NOMO-1 (cell line): ENCODE measurements at regions not wholly inside any gene's neighbourhood (a gene's known extent, or its start where the extent isn't known, plus 50 kb on each side); places are given as distances from the start of the nearest gene placed in this dataset.

ENCODE experiments used
- DNase-seq, 2 experiments: peaks; one replicate each; lab custom pipeline; 2025; ENCODE audit not compliant: unreplicated experiment in 2 of 2; lab: John Stamatoyannopoulos, UW

GRCh38 chr4:110878413-110878812 is 255.5 kb upstream of the PITX2 start:
- no peak for DNase-seq

DNA sequence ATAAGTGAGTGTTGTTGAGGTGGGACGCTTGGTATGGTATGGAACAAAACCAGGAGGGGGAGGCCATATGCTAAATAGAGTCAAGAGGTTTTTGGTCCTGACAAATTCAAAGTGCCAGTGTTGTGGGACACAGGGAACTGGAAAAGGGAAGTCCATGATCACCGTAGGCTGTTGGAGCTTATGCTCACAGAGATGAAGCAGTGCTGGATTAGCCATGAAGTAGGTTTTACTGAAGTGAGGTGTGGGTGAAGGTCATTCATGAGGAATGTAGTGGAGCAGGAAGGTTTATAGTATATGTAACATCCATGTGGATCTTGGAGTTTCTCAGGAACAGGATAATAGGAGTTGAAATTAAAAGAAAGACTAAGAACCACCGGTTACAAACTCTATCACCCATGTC is 256.1 kb upstream of the PITX2 start:
- DNase-seq: no peak

DNA sequence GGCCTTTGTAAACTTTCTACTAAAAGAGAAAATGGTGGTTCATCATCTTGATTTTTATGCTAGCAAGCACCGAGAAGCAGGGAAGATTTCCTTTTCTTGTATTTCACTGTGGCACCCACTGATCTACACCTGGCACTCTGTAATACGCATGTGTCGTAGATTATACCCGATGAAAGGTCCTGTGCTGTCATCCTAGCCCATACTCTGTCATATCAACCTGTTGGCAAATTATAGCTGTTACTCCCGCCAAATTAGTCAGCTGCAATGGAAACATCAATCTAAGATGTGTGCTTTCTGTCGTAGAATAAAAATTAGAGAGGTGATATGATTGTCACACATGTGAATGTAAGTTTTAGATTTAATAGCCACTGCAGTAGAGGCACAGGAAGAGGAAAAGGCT is 263.4 kb upstream of the PITX2 start:
- no peak for DNase-seq

GRCh38 chr4:110886856-110887255 is 264.0 kb upstream of the PITX2 start:
- DNase-seq: no peak

- no peak for DNase-seq
These were observed 274.9 kb upstream of the PITX2 start for GRCh38 chr4:110897784-110898183.

- no peak for DNase-seq
These were observed 275.4 kb upstream of the PITX2 start for GRCh38 chr4:110898290-110898689.

DNA sequence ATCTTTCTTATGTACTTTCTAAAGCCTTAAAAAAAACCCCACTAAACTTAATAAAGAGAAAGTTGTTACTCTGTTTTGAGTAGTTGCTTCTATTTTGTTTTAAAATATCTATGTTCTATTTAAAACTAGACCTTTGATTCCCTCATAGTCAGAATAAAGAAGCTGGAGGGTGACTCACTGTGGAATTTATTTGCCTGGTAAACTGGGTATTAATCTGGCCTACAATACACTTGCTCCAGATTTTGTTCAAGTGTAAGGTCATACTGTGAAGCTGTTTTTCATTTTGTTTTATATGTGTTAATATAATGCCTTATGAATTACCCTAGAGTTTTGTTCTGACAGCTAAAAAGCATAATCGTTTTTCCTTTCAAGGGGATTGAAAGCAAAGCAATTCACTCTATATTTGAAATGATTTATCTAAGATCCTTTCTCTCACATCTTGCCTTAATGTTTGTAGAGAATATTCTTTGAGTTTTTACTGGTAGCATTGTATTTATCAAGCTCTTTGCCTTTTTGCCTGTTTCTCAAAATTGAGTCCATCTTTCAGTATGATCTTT is 277.4 kb upstream of the PITX2 start:
- no peak for DNase-seq

- DNase-seq: no peak
These were observed 279.6 kb upstream of the PITX2 start for GRCh38 chr4:110902500-110902899.

- DNase-seq: no peak
These were observed 281.7 kb upstream of the PITX2 start for GRCh38 chr4:110904435-110905065.

GRCh38 chr4:110905367-110905766 is 282.5 kb upstream of the PITX2 start:
- DNase-seq: no peak

GRCh38 chr4:110907801-110908313 is 285.0 kb upstream of the PITX2 start:
- no peak for DNase-seq

DNA sequence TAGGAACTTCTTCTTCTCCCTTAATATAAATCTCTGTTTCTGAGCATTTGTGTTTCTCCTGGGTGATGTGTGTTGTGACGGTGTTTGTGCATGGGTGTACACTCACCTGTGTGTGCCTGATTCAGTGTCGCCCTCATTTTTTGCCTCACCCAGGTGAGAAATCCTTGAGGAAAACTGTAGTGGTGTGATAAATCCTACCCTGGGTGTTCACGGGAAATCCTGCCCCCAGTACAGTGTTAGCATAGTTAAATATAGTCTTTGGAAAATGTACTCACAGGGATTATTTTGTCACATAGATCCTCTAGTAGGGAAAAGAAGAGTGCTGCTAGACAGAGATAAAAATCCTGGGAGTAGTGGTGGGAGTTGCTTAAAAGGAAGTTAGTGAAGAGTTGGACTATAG is 291.9 kb upstream of the PITX2 start:
- no peak for DNase-seq

DNA sequence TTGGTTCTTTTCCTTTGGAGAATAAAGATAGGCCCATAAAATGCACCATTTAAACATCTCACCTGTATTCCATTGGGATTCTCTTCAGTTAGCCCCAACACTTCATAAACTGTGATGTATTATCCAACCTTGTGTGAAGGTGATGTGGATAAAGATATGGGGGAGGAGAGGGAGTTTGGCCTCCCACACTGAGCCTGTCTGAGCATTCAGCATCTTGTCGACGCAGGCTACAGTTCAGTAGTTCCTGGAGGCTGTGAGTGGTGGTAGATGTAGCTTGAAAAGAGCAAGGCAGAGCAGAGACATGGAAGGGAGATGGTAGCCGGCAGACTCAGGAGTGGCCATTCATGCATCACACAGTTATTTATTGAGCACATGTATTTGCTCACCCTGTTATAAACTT is 292.4 kb upstream of the PITX2 start:
- no peak for DNase-seq

DNA sequence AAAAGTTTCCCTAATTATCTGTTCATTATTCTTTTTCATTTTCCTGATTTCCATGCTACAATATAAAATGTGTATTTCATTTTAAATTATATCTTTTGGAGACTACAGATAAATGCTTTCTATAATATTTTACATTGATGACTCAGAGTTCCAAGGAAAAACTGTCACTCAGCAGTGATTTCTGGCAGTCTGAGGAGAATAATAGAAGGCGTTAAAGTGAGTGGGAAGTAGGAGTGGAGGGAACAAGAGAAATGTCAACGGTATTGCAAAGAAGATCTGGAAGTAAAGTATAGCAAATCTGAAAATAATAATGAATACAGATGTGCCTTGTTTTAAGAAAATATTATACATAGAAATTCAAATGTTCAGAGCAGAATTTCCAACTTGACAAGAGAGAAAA is 293.6 kb upstream of the PITX2 start:
- DNase-seq: no peak

DNA sequence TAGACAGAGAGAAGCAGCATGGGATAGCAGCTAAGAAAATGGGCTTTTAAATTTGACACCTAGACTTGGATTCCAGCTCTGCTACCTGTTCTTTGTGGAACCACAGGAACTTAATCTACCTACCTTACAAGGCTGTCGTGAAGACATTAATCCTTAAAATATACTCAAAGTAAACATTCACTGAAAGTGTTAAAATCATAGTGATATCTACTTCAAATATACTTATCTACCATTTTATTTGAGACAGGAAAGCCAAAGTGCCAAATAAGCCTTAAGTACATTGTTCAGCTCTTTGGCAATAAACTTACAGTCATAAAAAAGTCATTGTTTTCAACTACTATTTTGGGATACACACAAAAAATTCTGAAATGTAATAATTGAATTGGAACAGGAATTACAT is 295.0 kb upstream of the PITX2 start:
- DNase-seq: no peak

DNA sequence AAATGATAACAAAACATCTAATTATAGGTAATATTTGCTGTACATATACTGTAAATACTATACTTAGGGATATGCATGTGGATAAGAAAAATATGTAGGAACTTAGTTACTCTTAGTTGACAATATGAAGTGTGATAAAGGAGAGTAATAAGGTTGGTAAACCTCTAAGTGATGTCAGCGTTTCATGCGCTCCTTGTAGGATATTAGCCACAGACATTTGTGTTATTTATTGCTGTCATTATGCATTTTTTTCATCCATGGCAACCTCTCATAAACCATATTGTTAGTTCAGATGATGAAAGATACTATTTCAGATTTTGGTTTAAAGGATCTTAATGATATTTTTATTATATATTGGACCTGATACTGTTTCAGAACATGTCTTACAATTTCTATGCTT is 298.1 kb upstream of the PITX2 start:
- no peak for DNase-seq

- DNase-seq: no peak
These were observed 301.9 kb upstream of the PITX2 start for GRCh38 chr4:110924761-110925160.

GRCh38 chr4:110926841-110927400 is 304.0 kb upstream of the PITX2 start:
- DNase-seq: no peak

DNA sequence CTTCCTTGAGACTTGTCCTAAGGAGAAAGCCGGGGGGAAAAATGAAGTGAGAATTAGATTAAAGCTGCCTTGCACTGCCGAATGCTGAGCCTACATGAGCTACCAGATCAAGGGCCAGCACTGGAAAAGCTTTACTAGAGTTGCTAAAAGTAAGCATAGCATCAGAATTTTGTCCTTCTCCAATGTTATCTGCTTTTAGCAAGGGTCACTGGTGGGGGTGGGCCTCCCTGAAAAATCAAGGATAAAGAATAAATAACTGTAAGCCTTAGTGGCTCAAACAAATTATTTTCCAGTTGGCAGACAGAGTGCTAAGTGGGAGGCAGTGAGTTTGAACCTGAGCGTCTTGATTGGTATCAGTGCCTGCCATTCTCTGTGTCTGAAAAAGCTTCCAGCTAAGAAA is 310.5 kb upstream of the PITX2 start:
- no peak for DNase-seq

DNA sequence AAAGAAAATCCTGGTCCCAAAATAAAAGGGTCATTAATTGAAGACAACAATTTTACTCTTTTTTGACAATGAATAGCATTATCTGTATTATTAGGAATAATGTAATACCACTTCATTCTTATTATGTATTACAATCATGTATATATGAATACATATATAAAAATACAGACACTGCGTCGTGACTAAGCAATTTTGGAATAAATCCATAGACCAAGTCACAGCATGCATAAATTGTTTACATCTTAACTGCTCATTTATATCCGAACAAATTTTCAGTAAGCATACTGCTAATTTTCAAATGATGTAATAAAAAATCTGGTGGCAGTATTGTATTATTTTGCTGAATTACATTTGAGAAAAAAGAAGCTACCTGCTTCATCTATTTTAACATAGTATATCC is 321.6 kb upstream of the PITX2 start:
- DNase-seq: no peak

GRCh38 chr4:110945600-110945999 is 322.7 kb upstream of the PITX2 start:
- DNase-seq: no peak

GRCh38 chr4:110949542-110949941 is 326.7 kb upstream of the PITX2 start:
- no peak for DNase-seq

DNA sequence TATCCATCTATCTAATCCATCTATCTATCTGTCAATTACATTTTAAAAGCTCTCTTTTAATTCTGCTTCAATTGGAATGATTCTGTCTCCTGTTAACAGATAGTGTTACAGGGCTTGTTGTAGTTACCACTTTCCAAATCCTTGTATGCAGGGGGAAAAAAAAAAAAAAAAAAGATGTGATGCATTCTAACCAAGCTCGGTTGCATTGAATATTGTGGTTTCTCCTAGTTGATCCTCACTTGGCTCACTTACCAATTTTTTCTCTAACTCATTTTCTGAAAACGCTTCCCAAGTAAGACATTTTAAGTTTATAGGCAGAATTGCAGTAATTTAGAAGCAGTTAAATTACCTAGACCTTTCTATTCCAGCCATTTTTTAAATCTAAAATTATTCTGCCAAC is 327.9 kb upstream of the PITX2 start:
- no peak for DNase-seq
